SHP77 treated with DMSO at 0.1 percent for 48 hours (cell line): ENCODE measurements at regions not wholly inside any gene's neighbourhood (a gene's known extent, or its start where the extent isn't known, plus 50 kb on each side); places are given as distances from the start of the nearest gene placed in this dataset.

ENCODE experiments used
- DNase-seq: peaks from one replicate; lab custom pipeline; 2025; lab: John Stamatoyannopoulos, UW

DNA sequence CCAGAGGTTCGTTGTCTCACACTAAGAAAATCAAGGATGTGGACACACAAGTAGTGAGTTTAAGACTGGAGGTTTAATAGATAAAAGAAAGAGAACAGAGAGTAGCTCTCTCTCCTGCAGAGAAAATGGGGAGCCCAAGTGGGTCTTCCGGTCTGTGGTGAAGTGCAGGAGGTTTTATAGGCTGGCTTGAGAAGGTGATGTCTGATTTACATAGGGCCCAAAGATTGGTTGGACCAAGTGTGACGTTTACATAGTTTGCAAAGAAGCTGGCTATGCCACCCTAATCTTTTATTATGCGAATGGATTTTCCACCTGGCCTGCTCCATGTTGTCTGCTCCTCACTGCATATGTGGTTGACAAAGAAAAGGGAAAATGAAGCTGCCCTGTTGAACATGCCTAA lies 430.4 kb upstream of the TRIB2 start:
- DNase-seq, result no peak

DNA sequence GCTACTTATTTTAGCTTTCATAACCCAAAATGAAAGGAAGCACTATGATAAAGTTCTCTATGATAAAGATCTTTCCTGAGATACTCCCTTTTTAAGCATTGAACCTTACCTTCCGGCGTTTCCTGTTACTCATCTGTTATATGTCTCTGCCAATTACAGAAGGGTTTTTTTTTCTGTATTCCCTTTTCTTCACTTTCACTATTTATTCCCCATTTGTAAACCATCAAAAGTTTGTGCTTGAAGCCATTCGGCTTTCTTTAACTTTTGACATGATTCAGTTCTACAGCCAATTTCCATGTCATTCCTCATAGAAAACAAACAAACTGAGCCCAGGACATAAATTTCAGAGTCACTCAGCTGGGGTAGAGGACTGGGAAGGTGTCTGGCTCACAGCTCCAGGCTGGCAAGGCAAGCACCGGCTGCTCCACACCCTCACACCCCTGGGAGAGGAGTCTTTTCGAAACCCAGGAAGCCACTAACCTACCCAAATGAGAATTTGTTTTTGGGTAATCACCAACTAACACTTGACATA lies 429.4 kb upstream of the TRIB2 start:
- DNase-seq, result no peak

DNA sequence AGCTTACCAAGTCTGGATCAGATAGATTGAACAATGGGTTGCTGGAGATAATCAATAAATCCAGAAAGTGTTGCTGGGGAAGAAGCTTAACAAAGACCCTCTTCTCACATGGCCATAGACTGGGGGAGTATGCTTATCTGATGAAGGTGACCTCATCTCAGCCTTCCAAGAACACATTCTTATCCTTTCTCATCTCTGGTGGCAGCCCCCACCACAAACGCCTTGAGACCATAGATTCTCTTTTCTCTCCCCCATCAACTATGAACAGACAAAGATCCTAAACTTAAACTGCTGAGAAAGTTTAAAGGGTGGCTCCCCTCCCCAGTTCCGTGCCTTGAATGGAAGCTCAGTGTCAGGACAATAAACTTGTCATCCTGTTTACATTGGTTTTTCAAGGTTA lies 428.7 kb upstream of the TRIB2 start:
- DNase-seq, result no peak

- no peak for DNase-seq
Measured at GRCh38 chr2:12289120-12289802, 427.5 kb upstream of the TRIB2 start.

DNA sequence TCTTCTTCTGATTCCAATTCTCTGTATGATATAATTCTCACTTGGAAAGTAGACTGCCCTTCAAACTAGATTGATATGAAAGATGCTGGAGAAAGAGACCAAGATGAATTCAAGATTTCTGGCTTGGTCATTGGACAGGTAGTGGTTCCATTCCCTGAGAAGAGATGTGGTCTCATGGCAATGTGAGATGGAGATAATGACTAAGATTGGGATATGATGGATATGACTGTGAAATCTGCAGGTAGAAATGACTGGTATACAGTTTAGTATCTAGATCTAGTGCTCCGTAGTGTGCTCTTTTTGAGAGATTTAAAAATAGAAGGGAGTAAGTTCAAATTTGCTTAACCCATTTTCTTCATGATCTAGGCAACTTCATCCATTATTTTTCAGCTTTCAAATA lies 425.4 kb upstream of the TRIB2 start:
- DNase-seq, result no peak

DNA sequence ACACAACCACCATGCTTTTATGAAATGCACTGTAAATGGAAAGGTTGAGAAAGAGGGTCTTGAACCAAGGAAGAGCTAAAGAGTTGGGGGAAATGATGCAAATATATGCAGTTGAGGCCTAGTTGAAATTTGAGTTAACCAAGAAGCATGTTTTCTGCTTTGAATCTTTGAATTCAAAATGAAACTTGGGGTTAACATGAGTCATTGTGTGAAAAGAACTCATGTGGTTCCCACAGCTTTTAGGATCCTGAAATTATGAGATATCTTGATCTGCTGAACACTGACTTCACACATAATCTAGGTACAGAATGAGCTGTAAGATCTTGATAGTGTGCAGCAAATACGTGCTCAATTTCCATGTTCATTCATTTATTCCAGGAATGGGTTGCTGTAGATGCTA lies 422.9 kb upstream of the TRIB2 start:
- DNase-seq, result no peak

DNA sequence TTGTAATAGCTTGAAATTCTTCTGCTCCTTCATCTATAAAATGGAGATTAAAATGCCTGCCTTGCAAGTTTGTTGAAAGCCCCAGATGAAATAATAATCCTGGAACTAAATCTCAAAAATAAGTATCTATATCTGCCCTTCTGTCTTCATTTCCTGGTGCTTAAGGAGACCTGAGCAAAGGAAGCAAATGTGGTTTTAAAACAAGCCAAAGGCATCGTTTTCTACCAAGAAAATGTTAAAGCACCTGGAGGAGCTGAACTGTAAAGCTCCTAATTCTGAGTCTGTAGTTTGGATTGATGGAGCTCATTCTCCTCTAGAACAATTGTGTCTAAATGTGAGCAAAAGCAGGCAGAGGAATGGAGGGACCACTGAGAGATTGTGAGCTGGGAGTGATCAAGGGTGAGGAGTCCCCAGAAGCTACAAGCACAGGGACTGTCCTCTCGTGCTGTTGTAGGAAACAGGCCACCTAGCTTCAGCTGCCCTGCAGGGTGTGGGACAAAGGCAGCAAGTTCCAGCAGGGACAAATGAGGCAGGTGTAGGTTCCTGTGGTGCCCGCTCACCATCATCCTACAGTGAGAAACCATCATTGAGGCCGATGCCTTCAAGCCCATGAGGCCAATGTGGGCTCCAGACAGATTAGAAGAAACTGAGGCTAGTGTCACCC lies 420.7 kb upstream of the TRIB2 start:
- no peak for DNase-seq

DNA sequence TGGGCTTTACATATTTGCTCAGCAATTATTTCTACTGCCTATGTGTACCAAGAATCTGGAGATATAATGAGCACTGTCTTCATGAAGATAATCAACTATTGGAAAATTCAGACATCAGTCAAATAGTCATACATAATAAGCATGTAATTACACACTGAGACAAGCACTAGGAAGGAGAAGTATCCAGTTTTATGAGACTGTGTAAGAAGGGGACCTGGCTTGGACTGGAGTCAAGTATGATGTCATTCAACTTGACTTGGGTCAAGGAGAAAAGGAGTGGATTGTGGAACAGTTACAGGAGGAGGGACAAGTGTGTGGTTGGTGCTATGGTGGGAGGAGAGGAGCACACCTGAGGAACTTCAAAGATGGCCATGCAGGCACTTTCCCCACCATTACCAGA lies 419.8 kb upstream of the TRIB2 start:
- no peak for DNase-seq

- DNase-seq, result no peak
Measured at GRCh38 chr2:12298352-12298751, 418.4 kb upstream of the TRIB2 start.

GRCh38 chr2:12299431-12299830 lies 417.3 kb upstream of the TRIB2 start:
- no peak for DNase-seq

- DNase-seq, result no peak
Measured at GRCh38 chr2:12300019-12300602, 416.6 kb upstream of the TRIB2 start.

- no peak for DNase-seq
Measured at GRCh38 chr2:12300927-12301326, 415.8 kb upstream of the TRIB2 start.

GRCh38 chr2:12302140-12302539 lies 414.6 kb upstream of the TRIB2 start:
- no peak for DNase-seq

- DNase-seq, result no peak
Measured at GRCh38 chr2:12302691-12303090, 414.0 kb upstream of the TRIB2 start.

- DNase-seq, result no peak
Measured at GRCh38 chr2:12303181-12304030, 413.3 kb upstream of the TRIB2 start.

DNA sequence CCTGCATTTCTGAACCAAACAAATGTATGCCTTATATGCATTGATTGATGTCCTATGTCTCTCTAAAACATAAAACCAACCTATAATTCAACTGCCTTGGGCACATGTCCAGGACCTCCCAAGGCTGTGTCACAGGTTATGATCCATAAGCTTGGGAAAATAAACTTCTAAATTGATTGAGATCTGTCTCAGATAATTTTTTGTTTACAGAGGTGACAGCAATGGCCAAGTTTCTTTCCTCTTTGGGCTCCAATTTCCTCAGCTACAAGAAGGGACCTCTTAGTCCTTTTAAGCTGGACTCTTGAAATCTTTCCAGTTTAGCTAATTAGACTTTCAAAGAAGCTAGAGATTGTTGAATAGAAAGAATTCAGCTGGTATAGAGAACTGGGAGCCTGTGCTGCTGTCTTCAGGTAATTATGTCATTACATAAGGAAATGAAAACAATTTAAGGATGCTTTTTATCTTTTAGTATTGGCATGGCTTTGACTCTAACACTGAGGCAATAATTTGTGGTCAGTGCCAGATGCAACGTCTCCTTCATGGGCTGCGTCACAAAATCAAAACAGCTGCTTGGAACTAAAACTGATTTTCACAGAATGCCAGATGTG lies 412.1 kb upstream of the TRIB2 start:
- no peak for DNase-seq

DNA sequence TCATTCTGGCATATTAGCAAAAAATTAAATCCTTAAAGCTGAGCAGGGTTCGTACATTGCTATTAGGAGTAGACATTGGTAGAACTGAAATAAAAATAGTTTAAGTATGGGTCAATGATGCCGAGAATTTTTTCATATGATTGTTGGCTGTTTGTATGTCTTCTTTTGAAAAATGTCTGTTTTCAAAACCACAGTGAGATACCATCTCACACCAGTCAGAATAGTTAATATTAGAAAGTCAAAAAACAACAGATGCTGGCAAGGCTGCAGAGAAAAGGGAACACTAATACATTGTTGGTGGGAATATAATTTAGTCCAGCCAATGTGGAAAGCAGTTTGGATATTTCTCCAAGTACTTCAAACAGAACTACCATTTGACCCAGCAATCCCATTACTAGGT lies 410.8 kb upstream of the TRIB2 start:
- DNase-seq, result no peak

- DNase-seq, result no peak
Measured at GRCh38 chr2:12310399-12310798, 406.3 kb upstream of the TRIB2 start.

DNA sequence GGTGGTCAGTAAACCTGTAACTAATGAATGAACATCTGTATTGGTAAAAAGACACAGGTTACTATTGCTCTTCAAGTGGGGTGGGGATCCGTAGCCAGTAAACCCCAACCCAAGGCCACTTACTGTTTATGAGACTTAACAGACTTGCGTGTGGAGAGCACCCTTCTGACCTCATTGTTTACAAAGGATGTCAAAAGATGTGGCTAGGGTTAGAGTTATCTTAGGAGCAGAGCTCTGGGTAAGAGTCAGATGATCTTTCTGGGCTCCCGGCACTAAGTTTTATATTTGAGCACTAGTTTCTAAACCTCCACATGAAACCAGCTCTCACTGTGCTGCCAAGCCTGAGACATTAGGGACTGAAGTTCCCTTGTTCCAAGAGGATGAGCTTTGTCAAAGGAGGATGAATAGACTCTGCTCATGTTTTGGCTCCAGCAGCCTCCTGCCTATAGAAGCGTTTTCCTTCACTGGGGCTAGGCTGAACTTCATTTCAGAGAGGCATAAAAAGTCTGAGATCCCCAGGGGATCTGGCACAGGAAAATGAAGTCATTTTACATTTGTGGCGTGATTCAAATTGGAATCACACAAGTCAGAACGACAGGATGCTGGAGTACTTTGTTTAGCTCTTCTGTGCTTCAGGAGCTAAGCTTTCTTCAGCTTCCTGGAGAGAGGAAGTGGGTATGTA lies 403.1 kb upstream of the TRIB2 start:
- no peak for DNase-seq

DNA sequence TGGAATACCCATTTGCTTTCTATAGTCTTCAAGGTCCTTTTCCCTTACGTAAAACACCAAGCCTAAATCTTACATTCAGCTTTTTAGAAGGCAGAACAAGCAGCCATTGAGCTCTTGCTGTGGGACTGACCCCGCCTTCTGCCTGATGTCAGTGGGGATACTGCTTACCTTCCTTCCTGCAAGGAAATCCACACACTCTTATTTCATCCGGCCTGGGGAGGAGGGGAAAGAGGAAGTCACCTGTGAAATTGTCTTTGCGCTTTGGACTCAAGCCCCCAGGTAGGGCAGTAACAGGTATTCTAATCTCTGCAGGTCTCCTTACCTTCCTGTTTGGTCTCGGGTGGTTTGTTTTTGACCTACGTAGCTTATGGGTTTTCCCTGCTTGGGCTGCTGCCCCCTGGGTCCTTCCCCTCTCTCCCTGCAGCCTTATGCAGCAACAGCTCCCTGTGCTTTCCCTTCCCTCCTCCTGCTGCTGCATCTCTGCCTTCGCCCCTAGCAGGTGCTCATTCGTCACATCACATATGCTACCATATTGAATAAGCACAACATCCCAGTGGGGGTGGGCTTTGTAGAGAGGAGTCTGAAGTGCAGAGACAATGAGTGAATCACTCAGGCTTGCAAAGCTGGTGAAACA lies 402.5 kb upstream of the TRIB2 start:
- no peak for DNase-seq

DNA sequence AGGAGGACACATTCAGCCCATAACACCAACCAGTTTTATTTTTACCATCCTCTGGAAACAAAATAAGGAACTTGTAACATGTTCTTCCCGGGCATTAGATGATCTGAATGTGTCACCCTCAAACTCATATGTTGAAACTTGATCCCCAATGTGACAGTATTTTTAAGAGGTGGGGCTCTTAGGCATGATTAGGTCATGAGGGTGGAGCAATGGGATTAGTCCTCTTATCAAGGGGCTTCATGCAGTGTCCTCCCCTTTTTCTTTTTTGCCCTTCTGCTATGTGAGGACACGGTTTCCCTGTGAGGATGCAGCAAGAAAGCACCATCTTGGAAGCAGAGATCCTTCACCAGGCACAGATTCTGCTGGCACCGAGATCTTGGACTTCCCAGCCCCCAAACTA lies 401.5 kb upstream of the TRIB2 start:
- no peak for DNase-seq
